Testis (tissue), 2 donors: ENCODE measurements at regions not wholly inside any gene's neighbourhood (a gene's known extent, or its start where the extent isn't known, plus 50 kb on each side); places are given as distances from the start of the nearest gene placed in this dataset.

Experiments
- DNase-seq: peaks from one replicate; pipeline ENCODE4 v3.0.0-alpha.2; 2019
- H3K27ac ChIP-seq, 2 donors: fragments of 200-600 bp; sonication (generic); one replicate each; pipeline ENCODE4 v1.5.1; 2019
- H3K27me3 ChIP-seq: fragments of 200-600 bp; sonication (generic); one replicate; pipeline ENCODE4 v1.5.1; 2019
- H3K36me3 ChIP-seq: fragments of 200-600 bp; sonication (generic); one replicate; pipeline ENCODE4 v1.5.1; 2017; ENCODE audit warnings: low read depth; ENCODE audit errors: missing control alignments
- H3K4me1 ChIP-seq: fragments of 200-600 bp; sonication (generic); one replicate; pipeline ENCODE4 v1.5.1; 2019
- H3K4me3 ChIP-seq, 2 donors: fragments of 200-600 bp; sonication (generic); one replicate each; pipeline ENCODE4 v1.5.1; 2017 to 2019
- H3K9me3 ChIP-seq: fragments of 200-600 bp; sonication (generic); one replicate; pipeline ENCODE4 v1.5.1; 2017
- POLR2A ChIP-seq: fragments of 450-650 bp; IDR thresholded peaks from one replicate; pipeline ENCODE4 v1.6.1; 2017; ENCODE audit warnings: antibody characterized with exemption, mild to moderate bottlenecking, moderate library complexity
- WGBS, 2 donors: methylation state at CpG; one replicate each; pipeline ENCODE4 v1.1.5; 2018; 5-methylcytosine and 5-hydroxymethylcytosine counted together
- intact Hi-C: fragments of 100-400 bp; cut with DNase I; formaldehyde crosslinking; loops from one replicate; pipeline ENCODE4 v1.15.1; 2023; ENCODE audit warnings: low total_unique reads
- TF ChIP-seq, protein P1 (sequence below), 3 experiments: fragments of 450-650 bp in 2 of 3; fragments of 200-600 bp in 1 of 3; sonication (generic) in 1 of 3; IDR thresholded peaks; one replicate each; pipeline ENCODE4 v1.5.1; 2016 to 2019; ENCODE audit warnings: antibody characterized with exemption in 3 of 3, mild to moderate bottlenecking in 2 of 3, moderate library complexity in 1 of 3

DNA sequence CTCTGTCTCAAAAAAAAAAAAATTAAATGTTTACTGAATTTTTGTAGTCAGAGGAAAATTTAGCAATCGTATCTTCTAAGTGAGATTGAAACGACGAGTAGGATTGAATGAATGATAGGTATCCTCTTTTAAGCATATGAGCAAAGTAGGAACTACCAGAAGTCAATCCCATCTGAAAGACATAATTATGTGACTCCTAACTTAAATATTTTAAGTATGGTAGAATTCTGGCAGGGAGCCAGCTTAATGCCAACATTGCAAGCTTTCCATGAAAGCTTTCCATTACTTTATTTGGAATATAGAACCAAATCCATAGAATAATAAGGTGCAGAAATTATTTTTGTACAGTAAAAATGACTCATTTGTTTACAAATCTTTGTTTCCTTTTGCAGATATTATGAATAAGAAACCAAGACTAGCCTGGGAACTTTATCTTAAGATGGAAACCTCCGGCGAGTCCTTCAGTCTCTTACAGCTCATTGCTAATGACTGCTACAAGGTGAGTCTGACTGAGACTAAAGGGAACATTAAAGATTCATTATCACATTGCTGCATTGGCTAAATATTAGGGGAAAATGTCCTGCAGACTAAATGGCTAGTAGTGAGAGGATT, 50.2 kb upstream of the UBN2 start:
- Histone ChIP-seq H3K27me3 (no peaks in the 10 kb centered on the region), H3K36me3 (no peaks in the 10 kb centered on the region), H3K4me3 (no peak overlapping the region), H3K27ac (no peak overlapping the region), H3K4me1 (no peaks in the 10 kb centered on the region), H3K9me3 (no peaks in the 10 kb centered on the region)
- TF ChIP-seq, protein P1, sequence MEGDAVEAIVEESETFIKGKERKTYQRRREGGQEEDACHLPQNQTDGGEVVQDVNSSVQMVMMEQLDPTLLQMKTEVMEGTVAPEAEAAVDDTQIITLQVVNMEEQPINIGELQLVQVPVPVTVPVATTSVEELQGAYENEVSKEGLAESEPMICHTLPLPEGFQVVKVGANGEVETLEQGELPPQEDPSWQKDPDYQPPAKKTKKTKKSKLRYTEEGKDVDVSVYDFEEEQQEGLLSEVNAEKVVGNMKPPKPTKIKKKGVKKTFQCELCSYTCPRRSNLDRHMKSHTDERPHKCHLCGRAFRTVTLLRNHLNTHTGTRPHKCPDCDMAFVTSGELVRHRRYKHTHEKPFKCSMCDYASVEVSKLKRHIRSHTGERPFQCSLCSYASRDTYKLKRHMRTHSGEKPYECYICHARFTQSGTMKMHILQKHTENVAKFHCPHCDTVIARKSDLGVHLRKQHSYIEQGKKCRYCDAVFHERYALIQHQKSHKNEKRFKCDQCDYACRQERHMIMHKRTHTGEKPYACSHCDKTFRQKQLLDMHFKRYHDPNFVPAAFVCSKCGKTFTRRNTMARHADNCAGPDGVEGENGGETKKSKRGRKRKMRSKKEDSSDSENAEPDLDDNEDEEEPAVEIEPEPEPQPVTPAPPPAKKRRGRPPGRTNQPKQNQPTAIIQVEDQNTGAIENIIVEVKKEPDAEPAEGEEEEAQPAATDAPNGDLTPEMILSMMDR (IDR thresholded peaks at IDR 0.05), result no peak
- no peak for TF ChIP-seq POLR2A
- DNase-seq, result no peak
- intact Hi-C loops, result no loop called here
- 95 to 97% methylated on average over 5 of the region's 5 CpGs for WGBS, 2 donors
